HG03571 (cell line): ENCODE measurements at regions not wholly inside any gene's neighbourhood (a gene's known extent, or its start where the extent isn't known, plus 50 kb on each side); places are given as distances from the start of the nearest gene placed in this dataset.
"Not testable (repeated sequence)": the region's sequence is repeated elsewhere in the genome, so short reads cannot be mapped to it uniquely, and the experiment has no call there.

Experiments
- ATAC-seq: cut with Tn5 transposase; IDR thresholded peaks from one replicate; pipeline ENCODE4 v1.9.1; 2021; ENCODE audit not compliant: unreplicated experiment

- no peak for ATAC-seq
Observed at GRCh38 chr13:74743992-74744391, 609.8 kb upstream of the KLF12 start.

DNA sequence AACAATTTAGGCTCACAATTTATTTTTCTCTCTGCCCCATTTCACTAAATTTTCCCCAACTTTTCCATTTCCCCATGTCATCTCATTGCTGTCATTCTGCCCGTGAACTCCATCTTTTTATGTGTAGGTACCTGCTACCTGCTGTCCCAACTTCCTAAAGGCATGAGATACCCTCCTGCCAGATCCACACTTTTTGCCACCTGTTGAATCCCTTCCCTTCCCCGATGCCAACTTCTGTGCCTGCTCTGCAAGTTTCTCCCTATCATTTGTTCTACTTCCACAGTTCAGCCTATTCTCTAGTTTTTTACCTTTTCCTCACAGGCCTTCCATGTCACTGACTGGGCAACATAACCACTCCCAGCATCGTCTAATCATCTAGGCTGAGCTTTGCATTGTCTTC is 607.5 kb upstream of the KLF12 start:
- no peak for ATAC-seq

- ATAC-seq = no peak
Observed at GRCh38 chr13:74732736-74733385, 598.7 kb upstream of the KLF12 start.

- no peak for ATAC-seq
Observed at GRCh38 chr13:74731731-74732130, 597.5 kb upstream of the KLF12 start.

GRCh38 chr13:74730556-74731331 is 596.5 kb upstream of the KLF12 start:
- ATAC-seq = no peak

- no peak for ATAC-seq
Observed at GRCh38 chr13:74726206-74726605, 592.0 kb upstream of the KLF12 start.

- ATAC-seq = not testable (repeated sequence)
Observed at GRCh38 chr13:74718232-74718842, 584.1 kb upstream of the KLF12 start.

GRCh38 chr13:74715718-74716117 is 581.5 kb upstream of the KLF12 start:
- ATAC-seq = no peak

DNA sequence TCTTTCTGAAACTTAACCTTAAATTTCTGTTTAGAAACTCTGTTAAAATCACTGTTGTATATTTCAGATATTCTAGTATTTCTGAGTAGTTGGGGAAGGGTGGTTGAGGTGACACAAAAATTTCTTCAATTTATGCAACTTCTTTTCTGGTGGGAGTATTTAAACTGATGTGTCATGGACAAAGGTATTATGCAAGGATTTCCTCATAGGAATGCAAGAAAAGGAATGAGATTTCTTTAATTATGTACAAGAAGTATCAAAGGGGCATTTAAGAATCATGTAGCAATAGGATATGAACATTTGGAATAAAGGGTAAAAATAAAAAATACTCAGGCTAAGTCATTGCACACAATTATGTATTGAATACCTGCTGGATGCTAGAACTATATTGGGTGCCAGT is 575.8 kb upstream of the KLF12 start:
- no peak for ATAC-seq

GRCh38 chr13:74709226-74709625 is 575.0 kb upstream of the KLF12 start:
- no peak for ATAC-seq

GRCh38 chr13:74708629-74709028 is 574.4 kb upstream of the KLF12 start:
- no peak for ATAC-seq

- no peak for ATAC-seq
Observed at GRCh38 chr13:74707291-74707690, 573.1 kb upstream of the KLF12 start.

DNA sequence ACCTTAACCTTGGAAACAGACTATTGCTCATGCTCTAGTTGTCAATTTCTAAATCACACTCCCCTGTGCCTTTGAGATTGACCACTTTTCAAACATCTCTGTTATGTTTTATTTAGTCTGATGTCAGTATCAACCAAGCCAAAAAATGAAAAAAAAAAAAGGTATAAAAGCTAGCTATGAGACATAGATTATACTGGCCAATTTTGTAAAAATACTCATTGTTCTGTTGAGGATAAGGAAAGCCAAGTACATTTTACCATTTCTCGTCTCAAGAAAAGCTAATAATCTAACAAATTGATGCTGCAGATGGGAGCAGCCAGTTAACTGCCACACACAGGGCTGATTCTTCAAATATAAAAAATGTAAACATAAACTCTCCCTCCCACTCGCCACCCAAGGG is 572.6 kb upstream of the KLF12 start:
- ATAC-seq = no peak

- ATAC-seq = no peak
Observed at GRCh38 chr13:74705438-74705837, 571.2 kb upstream of the KLF12 start.

GRCh38 chr13:74703855-74704387 is 569.7 kb upstream of the KLF12 start:
- no peak for ATAC-seq

DNA sequence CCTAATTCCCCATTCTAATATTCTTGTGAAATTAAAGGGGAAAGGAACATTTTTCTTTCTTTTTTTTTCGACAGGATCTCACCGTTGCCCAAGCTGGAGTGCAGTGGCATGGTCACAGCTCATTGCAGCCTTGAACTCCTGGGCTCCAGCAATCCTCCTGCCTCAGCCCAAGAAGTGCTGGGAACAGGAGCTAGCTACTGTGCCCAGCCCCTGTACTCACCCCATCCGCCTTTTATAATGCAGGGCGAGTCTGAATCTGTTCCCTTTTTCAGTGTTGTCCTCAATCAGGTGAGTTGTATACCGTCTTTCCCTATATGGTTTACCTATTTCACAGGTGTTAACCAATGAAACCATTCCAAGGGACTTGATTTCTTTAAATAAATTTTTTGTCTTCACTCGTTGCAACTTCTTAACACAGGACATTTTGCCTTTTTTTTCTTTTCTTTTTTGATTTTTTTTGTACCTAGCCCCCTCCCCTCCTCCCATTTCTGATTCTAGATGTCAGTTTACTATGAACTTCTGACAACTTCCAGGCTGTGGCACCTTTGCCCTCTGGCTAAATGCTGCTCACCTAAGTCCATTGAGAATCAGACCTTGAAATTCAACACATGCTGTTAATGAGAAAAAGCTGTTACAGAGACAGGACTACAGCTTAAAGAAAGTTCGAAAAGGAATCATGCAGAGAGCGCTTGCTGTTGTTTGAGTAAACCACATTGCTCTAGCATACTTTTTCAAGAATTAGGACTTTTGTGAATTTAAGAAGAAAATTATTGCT is 562.1 kb upstream of the KLF12 start:
- no peak for ATAC-seq

- ATAC-seq = no peak
Observed at GRCh38 chr13:74695021-74695800, 561.0 kb upstream of the KLF12 start.

DNA sequence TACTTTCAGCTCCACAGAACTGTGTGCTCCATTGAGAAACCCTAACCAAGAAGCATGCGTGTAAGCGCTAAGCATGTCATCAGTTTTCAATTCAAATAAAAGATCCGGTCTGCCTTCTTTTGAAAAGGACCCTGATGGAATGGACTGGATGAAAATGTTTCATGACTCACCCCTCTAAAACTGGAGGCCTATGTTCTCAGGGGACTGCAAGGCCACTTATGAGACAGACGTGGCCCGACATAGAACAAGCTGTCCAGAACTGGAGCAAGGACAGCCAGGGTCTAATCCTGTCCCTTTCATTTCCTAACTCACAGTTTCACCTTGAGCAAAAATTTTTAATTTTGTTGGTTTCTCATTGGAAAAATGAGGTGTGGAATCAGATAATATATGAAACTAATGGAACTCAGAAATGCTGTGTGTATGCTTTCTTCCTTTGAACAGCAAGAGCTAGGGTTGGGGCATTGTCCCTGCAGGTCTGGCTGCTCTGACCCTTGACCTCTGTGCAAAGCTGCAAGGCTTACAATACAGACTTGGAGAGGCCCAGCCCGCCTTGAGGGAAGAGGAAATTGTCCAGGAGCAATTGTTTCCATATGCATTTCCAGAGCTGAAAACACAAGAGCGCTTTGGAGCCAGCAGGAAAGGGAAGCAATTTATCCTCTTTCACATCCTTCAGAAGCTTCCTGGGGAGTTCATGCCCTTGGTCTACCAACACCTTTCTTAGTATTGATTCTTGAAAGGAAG is 553.4 kb upstream of the KLF12 start:
- no peak for ATAC-seq

DNA sequence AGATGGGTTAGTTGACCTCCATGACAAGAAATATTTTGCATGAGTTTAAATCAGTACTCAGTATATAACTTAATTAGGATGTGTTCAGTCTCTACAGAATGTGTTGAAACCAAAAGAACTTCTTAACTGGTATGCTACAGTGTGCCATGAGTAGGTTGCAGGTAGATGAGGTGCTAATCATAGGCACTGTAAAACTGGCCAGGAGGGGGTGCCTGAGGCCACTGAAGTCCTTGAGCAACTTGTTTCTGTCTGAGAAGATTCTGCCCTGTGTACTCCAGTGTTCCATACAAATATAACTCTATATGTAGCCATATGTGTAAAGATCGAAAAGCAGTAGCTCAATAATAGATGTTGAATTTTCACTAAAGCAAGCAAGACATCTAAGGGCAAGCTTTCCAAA is 549.2 kb upstream of the KLF12 start:
- no peak for ATAC-seq

GRCh38 chr13:74682746-74683145 is 548.5 kb upstream of the KLF12 start:
- no peak for ATAC-seq
